ENCODE measurements at regions not wholly inside any gene's neighbourhood (a gene's known extent, or its start where the extent isn't known, plus 50 kb on each side); places are given as distances from the start of the nearest gene placed in this dataset.
"Not testable (repeated sequence)": the region's sequence is repeated elsewhere in the genome, so short reads cannot be mapped to it uniquely, and the experiment has no call there.

GRCh38 chr2:100692381-100692780 lies 127.6 kb upstream of the NPAS2 start:
- peaks cover 9 to 13% of the 10 kb centered on the region in 2 donors for H3K36me3 Mint-ChIP-seq (ENCODE audit: insufficient read depth in 2 of 2)
- no peaks in the 10 kb centered on the region for H3K27me3 Mint-ChIP-seq (ENCODE audit: low read depth)
- H3K4me3 Mint-ChIP-seq: no peak overlapping the region
- H3K27ac Mint-ChIP-seq: no peak overlapping the region
- no peak for ATAC-seq (replicated peaks in 1 of 2)
- H3K9me3 Mint-ChIP-seq: peaks cover 9% of the 10 kb centered on the region in 2 donors
- DNase-seq: no peak
- H3K4me1 Mint-ChIP-seq (ENCODE audit: low read depth): peaks cover 17% of the 10 kb centered on the region

- Mint-ChIP-seq H3K27me3 (ENCODE audit: low read depth) (no peaks in the 10 kb centered on the region), H3K36me3 (ENCODE audit: insufficient read depth in 2 of 2) (peaks cover 9 to 13% of the 10 kb centered on the region in 2 donors), H3K9me3 (peaks cover 7 to 9% of the 10 kb centered on the region in 2 donors), H3K4me3 (no peak overlapping the region), H3K4me1 (ENCODE audit: low read depth) (peaks cover 17% of the 10 kb centered on the region), H3K27ac (no peak overlapping the region)
- ATAC-seq (replicated peaks in 1 of 2): no peak
- DNase-seq: no peak
Observed at GRCh38 chr2:100692906-100693305, 127.0 kb upstream of the NPAS2 start.

DNA sequence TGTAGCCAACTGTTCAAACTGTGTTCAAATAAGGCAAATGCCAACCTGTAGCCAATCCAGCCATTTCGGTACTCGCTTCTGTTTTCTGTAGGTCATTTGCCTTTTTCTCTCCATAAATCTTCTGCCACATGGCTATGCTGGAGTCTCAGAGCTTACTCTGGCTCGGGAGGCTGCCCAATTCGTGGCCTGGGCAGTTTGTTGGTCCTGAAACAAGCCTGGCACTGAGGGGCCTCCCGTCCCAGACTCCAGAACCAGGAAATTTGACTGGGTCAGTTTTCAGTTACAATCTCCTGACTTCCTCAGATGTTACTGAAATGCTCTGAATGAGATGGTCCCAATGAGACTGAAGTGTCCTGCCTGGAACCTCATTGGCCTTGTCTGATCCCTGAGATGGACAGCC lies 120.8 kb upstream of the NPAS2 start:
- H3K27me3 Mint-ChIP-seq (ENCODE audit: low read depth): no peaks in the 10 kb centered on the region
- ATAC-seq (replicated peaks in 1 of 2) (no peak), DNase-seq (no peak)
- H3K4me3 Mint-ChIP-seq: no peak overlapping the region
- H3K4me1 Mint-ChIP-seq (ENCODE audit: low read depth): peaks cover 8% of the 10 kb centered on the region
- no peak overlapping the region for H3K27ac Mint-ChIP-seq
- H3K9me3 Mint-ChIP-seq: peaks cover 9 to 10% of the 10 kb centered on the region in 2 donors
- peaks cover 7 to 13% of the 10 kb centered on the region in 2 donors for H3K36me3 Mint-ChIP-seq (ENCODE audit: insufficient read depth in 2 of 2)

- peaks cover 0 to 2% of the 10 kb centered on the region in 2 donors for H3K36me3 Mint-ChIP-seq (ENCODE audit: insufficient read depth in 2 of 2)
- H3K4me1 Mint-ChIP-seq (ENCODE audit: low read depth): peaks cover 16% of the 10 kb centered on the region
- H3K9me3 Mint-ChIP-seq: peaks cover 1 to 3% of the 10 kb centered on the region in 2 donors
- no peak overlapping the region for H3K4me3 Mint-ChIP-seq
- DNase-seq (no peak), ATAC-seq (replicated peaks in 1 of 2) (no peak)
- H3K27me3 Mint-ChIP-seq (ENCODE audit: low read depth): no peaks in the 10 kb centered on the region
- H3K27ac Mint-ChIP-seq: no peak overlapping the region
Observed at GRCh38 chr2:100702438-100703109, 117.4 kb upstream of the NPAS2 start.

- ATAC-seq (replicated peaks in 1 of 2) (no peak), DNase-seq (no peak)
- Mint-ChIP-seq H3K9me3 (peaks cover 1 to 3% of the 10 kb centered on the region in 2 donors), H3K27me3 (ENCODE audit: low read depth) (no peaks in the 10 kb centered on the region), H3K27ac (no peak overlapping the region), H3K4me3 (no peak overlapping the region), H3K36me3 (ENCODE audit: insufficient read depth in 2 of 2) (peaks cover 0 to 2% of the 10 kb centered on the region in 2 donors), H3K4me1 (ENCODE audit: low read depth) (peaks cover 22% of the 10 kb centered on the region)
Observed at GRCh38 chr2:100703213-100703612, 116.7 kb upstream of the NPAS2 start.

DNA sequence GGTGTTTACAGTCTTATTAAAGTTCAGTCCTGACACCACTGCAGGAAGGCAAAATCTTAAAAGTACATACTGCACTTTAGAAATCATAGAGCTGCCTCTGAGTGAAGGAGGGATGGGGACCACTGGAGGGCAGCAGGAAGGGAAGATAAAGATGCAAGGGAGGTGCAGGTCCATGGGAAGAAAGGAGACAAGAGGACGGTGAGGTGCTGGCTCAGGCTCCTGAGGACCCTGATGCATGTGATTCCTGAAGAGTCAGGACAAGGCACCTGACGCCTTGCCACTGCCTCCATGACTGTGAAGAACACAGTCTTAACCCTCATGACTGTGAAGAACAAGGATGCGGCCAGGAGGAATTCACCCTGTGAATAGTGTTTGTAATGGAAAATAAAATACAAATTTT lies 116.2 kb upstream of the NPAS2 start:
- ATAC-seq (replicated peaks in 1 of 2): no peak
- no peak overlapping the region for H3K4me3 Mint-ChIP-seq
- H3K9me3 Mint-ChIP-seq: peaks cover 0 to 1% of the 10 kb centered on the region in 2 donors
- no peak overlapping the region for H3K27ac Mint-ChIP-seq
- DNase-seq: no peak
- H3K4me1 Mint-ChIP-seq (ENCODE audit: low read depth): peaks cover 23% of the 10 kb centered on the region
- peaks cover 0 to 2% of the 10 kb centered on the region in 2 donors for H3K36me3 Mint-ChIP-seq (ENCODE audit: insufficient read depth in 2 of 2)
- no peaks in the 10 kb centered on the region for H3K27me3 Mint-ChIP-seq (ENCODE audit: low read depth)

- Mint-ChIP-seq H3K27ac (no peak overlapping the region), H3K4me3 (no peak overlapping the region), H3K9me3 (peaks cover 0 to 1% of the 10 kb centered on the region in 2 donors), H3K27me3 (ENCODE audit: low read depth) (no peaks in the 10 kb centered on the region), H3K36me3 (ENCODE audit: insufficient read depth in 2 of 2) (peaks cover 0 to 2% of the 10 kb centered on the region in 2 donors), H3K4me1 (ENCODE audit: low read depth) (peaks cover 23% of the 10 kb centered on the region)
- DNase-seq (no peak), ATAC-seq (replicated peaks in 1 of 2) (no peak)
Observed at GRCh38 chr2:100704156-100704555, 115.8 kb upstream of the NPAS2 start.

DNA sequence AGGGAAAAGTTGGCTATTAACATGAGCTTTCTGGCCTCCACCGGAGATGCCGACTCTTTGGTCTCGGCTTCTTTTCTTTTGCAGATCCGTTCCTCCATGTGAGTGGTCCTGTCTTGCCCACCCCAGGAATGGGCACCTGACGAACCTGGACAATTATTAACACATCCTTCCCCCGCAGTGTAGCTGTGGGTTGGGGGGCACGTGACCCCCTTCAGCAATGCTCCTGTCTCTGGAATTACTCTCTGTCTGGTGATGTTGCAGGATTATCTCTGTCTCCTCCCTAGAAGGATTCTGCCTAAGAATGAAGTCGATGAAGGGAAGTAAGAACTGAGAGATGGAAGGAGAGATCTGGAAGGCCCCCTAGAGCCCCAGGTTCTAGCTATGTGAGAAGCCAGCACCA lies 115.2 kb upstream of the NPAS2 start:
- Mint-ChIP-seq H3K9me3 (peaks cover 0 to 1% of the 10 kb centered on the region in 2 donors), H3K27ac (no peak overlapping the region), H3K4me1 (ENCODE audit: low read depth) (peaks cover 23% of the 10 kb centered on the region), H3K4me3 (no peak overlapping the region), H3K27me3 (ENCODE audit: low read depth) (no peaks in the 10 kb centered on the region), H3K36me3 (ENCODE audit: insufficient read depth in 2 of 2) (peaks cover 0 to 2% of the 10 kb centered on the region in 2 donors)
- ATAC-seq (replicated peaks in 1 of 2): no peak
- no peak for DNase-seq

- DNase-seq (no peak), ATAC-seq (replicated peaks in 1 of 2) (no peak)
- H3K4me1 Mint-ChIP-seq (ENCODE audit: low read depth): peaks cover 23% of the 10 kb centered on the region
- H3K36me3 Mint-ChIP-seq (ENCODE audit: insufficient read depth in 2 of 2): peaks cover 0 to 2% of the 10 kb centered on the region in 2 donors
- H3K4me3 Mint-ChIP-seq: no peak overlapping the region
- no peaks in the 10 kb centered on the region for H3K27me3 Mint-ChIP-seq (ENCODE audit: low read depth)
- H3K9me3 Mint-ChIP-seq: no peaks in the 10 kb centered on the region
- H3K27ac Mint-ChIP-seq: no peak overlapping the region
Observed at GRCh38 chr2:100707016-100707947, 112.7 kb upstream of the NPAS2 start.

- Mint-ChIP-seq H3K4me3 (no peak overlapping the region), H3K27ac (no peak overlapping the region), H3K4me1 (ENCODE audit: low read depth) (peaks cover 23% of the 10 kb centered on the region), H3K9me3 (no peaks in the 10 kb centered on the region), H3K27me3 (ENCODE audit: low read depth) (no peaks in the 10 kb centered on the region), H3K36me3 (ENCODE audit: insufficient read depth in 2 of 2) (no peaks in the 10 kb centered on the region)
- ATAC-seq (replicated peaks in 1 of 2) (no peak), DNase-seq (no peak)
Observed at GRCh38 chr2:100708333-100708732, 111.6 kb upstream of the NPAS2 start.

- peaks cover 1% of the 10 kb centered on the region for H3K4me1 Mint-ChIP-seq (ENCODE audit: low read depth)
- H3K4me3 Mint-ChIP-seq: no peak overlapping the region
- no peaks in the 10 kb centered on the region for H3K27me3 Mint-ChIP-seq (ENCODE audit: low read depth)
- ATAC-seq (replicated peaks in 1 of 2): no peak
- no peaks in the 10 kb centered on the region for H3K9me3 Mint-ChIP-seq
- no peaks in the 10 kb centered on the region for H3K36me3 Mint-ChIP-seq (ENCODE audit: insufficient read depth in 2 of 2)
- no peak for DNase-seq
- no peak overlapping the region for H3K27ac Mint-ChIP-seq
Observed at GRCh38 chr2:100713106-100713505, 106.8 kb upstream of the NPAS2 start.

GRCh38 chr2:100714396-100715010 lies 105.4 kb upstream of the NPAS2 start:
- not testable (repeated sequence) for H3K4me1 Mint-ChIP-seq (ENCODE audit: low read depth); H3K9me3 Mint-ChIP-seq; H3K36me3 Mint-ChIP-seq (ENCODE audit: insufficient read depth in 2 of 2); DNase-seq; H3K27me3 Mint-ChIP-seq (ENCODE audit: low read depth); H3K27ac Mint-ChIP-seq; H3K4me3 Mint-ChIP-seq; ATAC-seq (replicated peaks in 1 of 2)

GRCh38 chr2:100715861-100716260 lies 104.1 kb upstream of the NPAS2 start:
- not testable (repeated sequence) for H3K4me1 Mint-ChIP-seq (ENCODE audit: low read depth); DNase-seq; H3K27me3 Mint-ChIP-seq (ENCODE audit: low read depth); H3K4me3 Mint-ChIP-seq; ATAC-seq (replicated peaks in 1 of 2); H3K9me3 Mint-ChIP-seq; H3K36me3 Mint-ChIP-seq (ENCODE audit: insufficient read depth in 2 of 2); H3K27ac Mint-ChIP-seq

Measured in activated T-cell treated with anti-CD3 and anti-CD28 coated beads, Interleukin-2, amount 50 U/mL, for 72 hours (primary cell).